Epithelial cell of prostate (primary cell): ENCODE measurements at regions not wholly inside any gene's neighbourhood (a gene's known extent, or its start where the extent isn't known, plus 50 kb on each side); places are given as distances from the start of the nearest gene placed in this dataset.
"Not testable (repeated sequence)": the region's sequence is repeated elsewhere in the genome, so short reads cannot be mapped to it uniquely, and the experiment has no call there.

ENCODE experiments used
- DNase-seq: peaks from one replicate; pipeline ENCODE4 v3.0.0-alpha.2; 2011; ENCODE audit warnings: low read depth, low spot score
- H3K27ac ChIP-seq: fragments of 450-650 bp; 2 replicates; pipeline ENCODE4 v1.5.1; 2017; ENCODE audit warnings: mild to moderate bottlenecking

- H3K27ac ChIP-seq, result no peak overlapping the region
- no peak for DNase-seq
These were observed 140.5 kb downstream of the TFAP2B start for GRCh38 chr6:50959081-50959641.

DNA sequence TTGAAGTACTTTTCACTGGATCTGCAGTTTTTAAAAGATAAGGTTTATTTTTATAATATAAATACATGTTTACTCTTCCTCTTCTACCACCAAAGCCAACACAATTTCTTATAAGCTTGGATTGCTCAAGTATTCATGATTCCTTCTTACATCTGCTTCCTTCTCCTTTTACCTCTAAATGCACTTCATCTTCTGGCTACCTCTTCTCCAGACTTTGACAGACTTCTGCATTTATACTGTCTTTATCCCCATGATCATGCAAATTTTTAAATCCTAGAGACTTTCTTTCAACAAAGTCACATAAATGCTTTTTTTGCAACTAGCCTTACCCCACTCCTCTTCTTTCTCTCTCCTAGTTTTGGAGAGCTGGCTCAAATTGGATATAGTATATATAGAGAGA, 142.9 kb downstream of the TFAP2B start:
- DNase-seq, result no peak
- no peak overlapping the region for H3K27ac ChIP-seq

DNA sequence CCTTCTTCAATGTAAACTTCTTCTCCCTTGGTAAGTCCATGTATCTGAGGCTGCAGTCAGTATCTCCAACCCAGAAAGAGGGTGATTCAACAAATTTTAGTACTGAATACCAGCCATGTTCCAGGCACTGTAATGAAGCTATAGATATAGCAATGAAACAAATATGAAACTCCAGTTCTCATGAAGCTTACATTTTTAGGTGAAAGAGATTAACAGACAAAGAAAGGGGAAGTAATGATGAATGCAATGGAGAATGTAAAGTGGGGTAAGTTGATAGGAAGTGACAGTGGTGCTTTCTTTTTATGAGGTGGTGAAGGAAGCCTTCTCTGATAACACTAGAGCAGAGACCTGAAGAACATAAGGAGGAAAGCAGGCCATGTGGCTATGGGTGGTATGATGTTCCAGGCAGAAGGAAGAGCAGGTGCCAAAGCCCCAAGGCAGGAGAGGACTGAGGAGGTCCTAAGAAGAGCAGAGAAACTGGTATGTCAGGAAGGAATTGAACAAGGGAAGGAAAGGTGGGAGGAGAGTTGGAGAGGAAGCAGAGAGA, 143.6 kb downstream of the TFAP2B start:
- H3K27ac ChIP-seq, result no peak overlapping the region
- no peak for DNase-seq

DNA sequence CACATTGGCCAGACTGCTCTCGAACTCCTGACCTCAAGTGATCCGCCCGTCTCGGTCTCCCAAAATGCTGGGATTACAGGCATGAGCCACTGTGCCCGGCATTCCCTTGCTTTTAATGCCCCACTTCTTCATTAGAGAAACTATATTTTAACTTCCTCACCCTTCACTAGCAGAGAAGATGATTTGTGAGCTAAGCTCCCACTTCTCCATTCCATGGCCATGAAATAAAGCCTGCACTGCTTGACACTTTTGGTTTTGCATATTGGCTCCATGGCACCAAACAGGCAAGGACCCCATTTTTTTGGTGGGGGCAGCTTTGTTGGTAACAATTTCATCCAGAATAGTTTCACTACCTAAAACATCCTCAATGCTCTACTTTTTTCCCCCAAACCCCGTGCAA, 145.3 kb downstream of the TFAP2B start:
- H3K27ac ChIP-seq, result no peak overlapping the region
- DNase-seq, result no peak

GRCh38 chr6:50965495-50965894, 146.8 kb downstream of the TFAP2B start:
- no peak overlapping the region for H3K27ac ChIP-seq
- no peak for DNase-seq

- no peak for DNase-seq
- H3K27ac ChIP-seq, result no peak overlapping the region
These were observed 147.9 kb downstream of the TFAP2B start for GRCh38 chr6:50966532-50966931.

DNA sequence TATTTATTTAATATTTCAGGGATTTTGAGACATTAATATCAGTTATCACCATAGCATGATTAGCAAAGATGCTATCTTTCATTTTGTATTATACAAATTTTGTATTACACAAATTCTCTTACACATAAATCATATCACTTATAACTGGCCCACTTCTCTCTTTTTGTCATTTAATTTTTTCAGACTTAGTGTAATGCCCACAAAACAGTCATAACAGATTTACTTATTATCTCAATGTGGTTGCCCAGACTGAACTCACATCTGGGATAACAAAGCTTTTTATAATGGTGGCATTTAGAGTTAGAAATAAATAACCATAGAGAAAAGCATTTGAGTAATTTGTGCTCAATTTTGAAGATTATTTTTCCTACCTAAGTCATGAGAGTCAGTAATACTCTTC, 148.3 kb downstream of the TFAP2B start:
- H3K27ac ChIP-seq, result no peak overlapping the region
- DNase-seq, result no peak

GRCh38 chr6:50968246-50968645, 149.6 kb downstream of the TFAP2B start:
- not testable (repeated sequence) for DNase-seq, H3K27ac ChIP-seq

DNA sequence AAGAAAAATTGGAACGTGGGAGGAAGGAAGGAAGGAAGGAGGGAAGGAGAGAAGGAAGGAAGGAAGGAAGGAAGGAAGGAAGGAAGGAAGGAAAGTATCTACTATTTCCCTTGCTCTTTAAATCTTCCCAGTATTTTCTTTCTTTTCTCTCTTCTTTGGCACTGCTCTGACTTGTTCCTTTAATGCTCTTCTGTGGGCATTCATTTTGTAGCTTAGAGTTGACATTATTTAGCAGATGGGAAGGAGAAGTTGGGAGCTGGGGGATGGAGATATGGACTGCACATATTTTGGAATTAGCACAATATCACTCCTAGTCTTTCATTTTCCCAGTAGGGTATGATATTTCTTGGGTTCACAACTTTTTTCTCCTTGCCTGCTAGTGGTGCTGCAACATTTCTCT, 152.2 kb downstream of the TFAP2B start:
- H3K27ac ChIP-seq, result no peak overlapping the region
- DNase-seq, result no peak

GRCh38 chr6:50973464-50973863, 154.8 kb downstream of the TFAP2B start:
- DNase-seq, result no peak
- no peak overlapping the region for H3K27ac ChIP-seq

GRCh38 chr6:50974319-50974718, 155.6 kb downstream of the TFAP2B start:
- H3K27ac ChIP-seq, result no peak overlapping the region
- no peak for DNase-seq

DNA sequence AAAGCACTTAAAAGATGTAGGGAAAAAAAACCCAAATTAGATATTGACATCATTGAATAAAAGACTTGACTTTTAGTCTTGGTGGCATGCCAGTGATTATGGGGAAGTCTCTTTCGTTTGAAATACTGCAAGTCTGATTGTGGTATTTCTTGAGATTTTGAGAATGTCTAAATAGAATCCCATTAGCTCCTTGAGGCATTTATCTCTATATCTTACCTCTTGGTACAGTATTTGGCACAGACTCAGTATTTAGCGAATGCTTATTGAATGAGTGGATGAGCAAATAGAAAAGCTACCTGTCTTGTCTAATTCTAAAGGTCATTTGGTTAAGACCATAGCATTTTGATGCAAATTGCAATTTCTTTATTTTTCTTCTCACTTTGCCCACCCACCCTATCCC, 156.5 kb downstream of the TFAP2B start:
- DNase-seq, result no peak
- H3K27ac ChIP-seq, result no peak overlapping the region

DNA sequence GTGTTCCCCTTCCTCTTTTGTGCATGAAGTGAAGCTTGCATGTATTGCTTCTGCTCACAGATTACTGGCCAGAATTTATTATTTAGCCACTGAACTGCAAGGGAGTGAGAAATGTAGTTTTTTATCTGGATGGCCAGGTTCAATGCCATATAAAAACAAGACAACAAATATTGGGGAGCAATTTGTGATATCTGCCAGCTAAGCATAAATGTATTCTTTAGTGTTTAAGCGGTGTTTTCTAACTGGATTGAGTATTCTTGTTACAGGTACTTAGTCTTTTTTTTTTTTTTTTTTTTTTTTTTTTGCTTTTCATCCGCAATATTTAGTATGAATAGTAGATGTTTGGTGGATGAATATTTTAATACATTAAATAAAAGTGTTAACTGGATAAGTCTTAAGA, 158.2 kb downstream of the TFAP2B start:
- no peak overlapping the region for H3K27ac ChIP-seq
- DNase-seq, result no peak

GRCh38 chr6:50977796-50978195, 159.1 kb downstream of the TFAP2B start:
- no peak overlapping the region for H3K27ac ChIP-seq
- no peak for DNase-seq

DNA sequence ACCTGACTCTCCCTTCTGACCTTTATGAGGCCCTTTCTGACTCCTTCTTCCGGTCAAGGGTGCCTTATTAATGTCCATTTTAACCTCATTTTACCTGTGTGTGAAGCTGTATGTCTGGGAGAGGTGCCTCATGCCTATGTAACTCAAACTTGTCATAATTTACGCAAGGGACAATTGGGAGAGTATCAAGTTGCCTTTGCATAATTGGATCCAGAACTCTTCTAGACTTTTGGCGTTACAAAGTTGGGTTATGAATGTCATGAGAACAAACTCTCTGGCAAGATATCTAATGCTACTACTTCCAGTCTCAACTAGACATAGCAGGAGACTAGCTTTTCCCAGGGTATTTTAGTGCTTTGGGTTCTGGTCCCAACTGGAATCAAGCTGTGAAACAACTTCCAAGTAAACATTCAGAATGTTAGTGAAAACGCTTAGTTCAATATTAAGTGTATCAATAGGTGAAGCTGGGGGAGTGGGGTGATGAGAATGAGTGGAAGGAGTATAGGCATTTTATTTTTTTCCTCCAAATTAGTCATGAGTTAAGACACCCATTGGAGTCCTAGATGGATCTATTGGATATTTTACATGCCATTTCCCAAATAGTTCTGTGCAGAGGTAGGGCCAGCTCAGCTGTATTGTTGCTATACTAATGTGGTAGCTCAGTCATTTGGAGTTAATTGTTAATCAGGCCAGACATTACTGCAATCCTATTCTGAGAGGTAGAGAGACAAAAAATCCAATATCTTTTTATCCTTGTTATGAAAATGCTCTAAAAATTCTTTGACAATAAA, 159.9 kb downstream of the TFAP2B start:
- DNase-seq, result no peak
- H3K27ac ChIP-seq, result no peak overlapping the region

- DNase-seq, result no peak
- no peak overlapping the region for H3K27ac ChIP-seq
These were observed 160.5 kb downstream of the TFAP2B start for GRCh38 chr6:50979171-50979525.

GRCh38 chr6:50984135-50984534, 165.5 kb downstream of the TFAP2B start:
- no peak overlapping the region for H3K27ac ChIP-seq
- no peak for DNase-seq

- H3K27ac ChIP-seq, result no peak overlapping the region
- DNase-seq, result no peak
These were observed 167.6 kb downstream of the TFAP2B start for GRCh38 chr6:50986319-50986718.

DNA sequence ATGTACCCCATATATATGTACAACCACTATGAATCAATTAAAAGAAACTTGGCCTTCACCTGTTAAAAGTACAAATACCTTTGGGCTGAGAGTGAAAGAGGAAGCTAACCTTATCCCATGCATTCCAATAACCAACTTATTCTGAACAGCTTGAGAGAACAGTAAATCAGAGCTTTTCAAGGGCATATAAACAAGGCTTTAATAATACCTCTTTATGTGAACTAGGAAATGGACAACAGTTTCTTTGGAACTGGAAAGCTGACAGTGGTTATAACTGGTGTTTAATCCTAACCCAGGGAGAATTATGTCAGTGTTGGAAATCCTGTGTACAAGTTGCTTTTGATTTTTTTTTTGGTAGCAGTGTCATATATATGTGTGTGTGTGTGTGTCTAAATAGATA, 170.5 kb downstream of the TFAP2B start:
- no peak for DNase-seq
- no peak overlapping the region for H3K27ac ChIP-seq

DNA sequence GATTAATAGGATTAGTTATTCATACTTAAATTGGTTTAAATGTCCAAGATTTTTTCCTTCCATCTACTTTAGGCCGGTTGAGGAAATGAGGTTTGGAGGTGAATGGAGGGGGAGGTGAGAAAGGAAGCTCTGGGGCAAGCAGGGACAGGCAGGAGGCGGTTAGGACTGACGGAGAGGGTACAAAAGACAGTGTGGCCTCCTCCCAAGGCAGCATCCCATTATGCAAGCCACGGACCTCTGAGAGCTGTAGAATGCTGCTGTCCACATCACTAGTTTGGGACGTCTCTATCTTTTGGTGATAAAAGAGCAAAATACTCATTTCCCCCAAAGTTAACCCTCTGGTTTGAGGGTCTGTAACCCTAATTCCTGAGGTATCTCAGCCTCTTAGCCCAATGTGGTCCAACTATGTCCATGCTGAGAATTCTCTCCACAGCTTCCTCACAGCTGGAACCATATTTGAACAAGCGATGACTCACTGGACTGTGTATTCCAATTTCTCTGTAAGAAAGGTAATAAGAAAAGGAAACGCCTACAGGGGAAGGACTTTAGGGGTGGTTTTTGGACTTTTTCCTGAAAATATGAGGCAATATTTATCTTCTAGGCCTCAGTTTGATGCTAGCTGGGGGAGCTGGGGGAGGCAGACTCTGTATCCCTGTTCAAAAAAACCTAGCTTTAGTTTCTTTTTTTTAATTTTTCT, 172.2 kb downstream of the TFAP2B start:
- no peak overlapping the region for H3K27ac ChIP-seq
- DNase-seq, result no peak

DNA sequence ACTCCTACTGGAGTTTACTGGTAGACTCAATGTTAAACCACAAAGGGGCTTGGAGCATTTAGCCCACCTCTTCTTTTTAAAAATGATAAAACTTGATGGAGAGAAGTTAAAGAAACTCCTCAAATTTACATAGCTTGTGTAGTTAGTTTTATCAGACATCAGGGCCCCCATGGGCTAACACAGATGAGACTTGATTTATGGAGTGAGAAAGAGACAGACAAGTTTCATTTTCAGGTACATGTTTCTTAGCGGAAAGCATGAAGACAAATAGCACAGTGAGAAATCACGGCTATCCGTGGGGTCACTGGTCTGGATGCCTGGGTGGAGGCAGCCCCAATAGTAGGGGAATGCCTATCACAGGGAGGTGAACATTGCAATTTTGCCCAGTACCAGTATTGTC, 173.6 kb downstream of the TFAP2B start:
- DNase-seq, result no peak
- H3K27ac ChIP-seq, result no peak overlapping the region
